Panc1 (cell line): ENCODE measurements at regions not wholly inside any gene's neighbourhood (a gene's known extent, or its start where the extent isn't known, plus 50 kb on each side); places are given as distances from the start of the nearest gene placed in this dataset.

Source experiments
- ATAC-seq: fragments of 200-7000 bp; cut with Tn5 transposase; 2 replicates; pipeline ENCODE4 v1.9.1; 2020; ENCODE audit warnings: mild to moderate bottlenecking, moderate library complexity
- BruUV-seq: library from RNA; stranded (reverse); fragments of 400-500 nt; replicated peaks from 2 replicates; lab custom pipeline; 2021; lab: Mats Ljungman, UMichigan
- CTCF ChIA-PET: fragments of 300-600 bp; sonication (Branson Sonifier 250); formaldehyde crosslinking; loops from one replicate; lab custom pipeline; 2022; ENCODE audit warnings: antibody characterized with exemption; lab: Charles Lee
- POLR2A ChIA-PET: fragments of 300-600 bp; sonication (Branson Sonifier 250); formaldehyde crosslinking; loops from one replicate; lab custom pipeline; 2022; ENCODE audit warnings: antibody characterized with exemption; lab: Charles Lee
- DNase-seq: peaks from one replicate; pipeline ENCODE4 v3.0.0-alpha.2; 2010; ENCODE audit warnings: low read depth, low spot score
- H3K27ac ChIP-seq: 2 replicates; pipeline ENCODE4 v1.5.1; 2011; ENCODE audit warnings: mild to moderate bottlenecking, low read length, inconsistent platforms
- H3K27me3 ChIP-seq: fragments of 200-500 bp; sonication (Bioruptor generic); 2 replicates; pipeline ENCODE4 v1.6.0; 2014; ENCODE audit warnings: low read length, inconsistent platforms; ENCODE audit not compliant: control insufficient read depth, insufficient read depth
- H3K36me3 ChIP-seq: fragments of 200-500 bp; sonication (Bioruptor generic); 2 replicates; pipeline ENCODE4 v1.5.1; 2014; ENCODE audit warnings: inconsistent platforms, mild to moderate bottlenecking, low read length, moderate library complexity; ENCODE audit not compliant: control insufficient read depth, insufficient read depth
- H3K4me1 ChIP-seq: 2 replicates; pipeline ENCODE4 v1.5.1; 2011; ENCODE audit warnings: inconsistent platforms, mild to moderate bottlenecking, low read length, moderate library complexity; ENCODE audit not compliant: control insufficient read depth, insufficient read depth
- H3K4me3 ChIP-seq, 2 experiments: 2 replicates each; pipeline ENCODE4 v1.5.1; 2011 to 2012; ENCODE audit warnings: low read depth in 2 of 2, low read length in 2 of 2, mild to moderate bottlenecking in 2 of 2, inconsistent platforms in 1 of 2, moderate library complexity in 1 of 2
- H3K9me3 ChIP-seq: fragments of 200-500 bp; sonication (Bioruptor generic); 2 replicates; pipeline ENCODE4 v1.5.1; 2014; ENCODE audit warnings: low read depth, mild to moderate bottlenecking, inconsistent platforms, low read length, moderate library complexity; ENCODE audit not compliant: control insufficient read depth, insufficient read depth
- POLR2AphosphoS5 ChIP-seq: IDR thresholded peaks from 2 replicates; pipeline ENCODE4 v1.6.1; 2012; ENCODE audit warnings: mild to moderate bottlenecking, low read depth, low read length, moderate library complexity
- SIN3A ChIP-seq: IDR thresholded peaks from 2 replicates; pipeline ENCODE4 v1.6.1; 2012; ENCODE audit warnings: low read depth, mild to moderate bottlenecking, low read length, moderate library complexity, borderline replicate concordance; ENCODE audit not compliant: insufficient read depth
- TCF7L2 ChIP-seq: IDR thresholded peaks from 2 replicates; pipeline ENCODE4 v1.6.1; 2011; ENCODE audit warnings: mild to moderate bottlenecking, low read depth, low read length, inconsistent platforms
- in situ Hi-C: cut with HindIII; loops from 2 replicates; pipeline ENCODE4 v1.10.0; 2016; ENCODE audit warnings: low sequenced_read_pairs, low pct_unique_long_range_greater_than_20kb
- intact Hi-C: fragments of 100-400 bp; cut with micrococcal nuclease; formaldehyde crosslinking; loops from one replicate; pipeline ENCODE4 v1.10.0; 2022; ENCODE audit not compliant: unreplicated experiment
- TF ChIP-seq, protein P1 (sequence below): fragments of 450-650 bp; IDR thresholded peaks from 2 replicates; pipeline ENCODE4 v1.5.1; 2017; ENCODE audit warnings: mild to moderate bottlenecking
- TF ChIP-seq, protein P2 (sequence below), 2 experiments: IDR thresholded peaks; 2 replicates each; pipeline ENCODE4 v1.6.1; 2011 to 2012; ENCODE audit warnings: low read depth in 2 of 2, control low read depth in 1 of 2, low read length in 1 of 2, mild to moderate bottlenecking in 1 of 2, moderate library complexity in 1 of 2; ENCODE audit not compliant: insufficient read depth in 1 of 2

DNA sequence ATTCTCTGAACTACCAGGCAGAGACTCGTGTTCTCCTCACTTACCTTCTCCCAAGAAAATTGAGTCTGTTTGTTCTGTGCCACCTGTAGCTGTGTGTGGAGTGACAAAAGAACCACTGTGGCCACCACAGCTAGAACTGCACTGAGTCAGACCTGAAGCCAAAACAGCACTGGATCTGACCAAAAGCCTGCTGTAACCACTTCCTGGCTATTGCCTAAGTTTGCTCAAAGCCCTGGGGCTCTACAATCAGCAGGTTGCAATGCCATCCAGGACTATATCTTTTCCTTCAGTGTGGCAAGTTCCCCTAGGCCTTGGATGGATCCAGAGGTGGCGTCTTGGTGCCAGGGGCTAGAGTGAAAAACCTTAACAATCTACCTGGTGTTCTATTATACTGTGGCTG is 449.1 kb downstream of the FAM133A start:
- intact Hi-C loops (no loop called here), in situ Hi-C loops (no loop called here)
- no peaks in the 10 kb centered on the region for H3K9me3 ChIP-seq
- no peak overlapping the region for H3K27ac ChIP-seq
- no peak for ATAC-seq
- BruUV-seq, result no TSS peak
- TF ChIP-seq TCF7L2, result no peak
- TF ChIP-seq SIN3A, result no peak
- TF ChIP-seq, protein P1, sequence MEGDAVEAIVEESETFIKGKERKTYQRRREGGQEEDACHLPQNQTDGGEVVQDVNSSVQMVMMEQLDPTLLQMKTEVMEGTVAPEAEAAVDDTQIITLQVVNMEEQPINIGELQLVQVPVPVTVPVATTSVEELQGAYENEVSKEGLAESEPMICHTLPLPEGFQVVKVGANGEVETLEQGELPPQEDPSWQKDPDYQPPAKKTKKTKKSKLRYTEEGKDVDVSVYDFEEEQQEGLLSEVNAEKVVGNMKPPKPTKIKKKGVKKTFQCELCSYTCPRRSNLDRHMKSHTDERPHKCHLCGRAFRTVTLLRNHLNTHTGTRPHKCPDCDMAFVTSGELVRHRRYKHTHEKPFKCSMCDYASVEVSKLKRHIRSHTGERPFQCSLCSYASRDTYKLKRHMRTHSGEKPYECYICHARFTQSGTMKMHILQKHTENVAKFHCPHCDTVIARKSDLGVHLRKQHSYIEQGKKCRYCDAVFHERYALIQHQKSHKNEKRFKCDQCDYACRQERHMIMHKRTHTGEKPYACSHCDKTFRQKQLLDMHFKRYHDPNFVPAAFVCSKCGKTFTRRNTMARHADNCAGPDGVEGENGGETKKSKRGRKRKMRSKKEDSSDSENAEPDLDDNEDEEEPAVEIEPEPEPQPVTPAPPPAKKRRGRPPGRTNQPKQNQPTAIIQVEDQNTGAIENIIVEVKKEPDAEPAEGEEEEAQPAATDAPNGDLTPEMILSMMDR, result no peak
- TF ChIP-seq, protein P2, sequence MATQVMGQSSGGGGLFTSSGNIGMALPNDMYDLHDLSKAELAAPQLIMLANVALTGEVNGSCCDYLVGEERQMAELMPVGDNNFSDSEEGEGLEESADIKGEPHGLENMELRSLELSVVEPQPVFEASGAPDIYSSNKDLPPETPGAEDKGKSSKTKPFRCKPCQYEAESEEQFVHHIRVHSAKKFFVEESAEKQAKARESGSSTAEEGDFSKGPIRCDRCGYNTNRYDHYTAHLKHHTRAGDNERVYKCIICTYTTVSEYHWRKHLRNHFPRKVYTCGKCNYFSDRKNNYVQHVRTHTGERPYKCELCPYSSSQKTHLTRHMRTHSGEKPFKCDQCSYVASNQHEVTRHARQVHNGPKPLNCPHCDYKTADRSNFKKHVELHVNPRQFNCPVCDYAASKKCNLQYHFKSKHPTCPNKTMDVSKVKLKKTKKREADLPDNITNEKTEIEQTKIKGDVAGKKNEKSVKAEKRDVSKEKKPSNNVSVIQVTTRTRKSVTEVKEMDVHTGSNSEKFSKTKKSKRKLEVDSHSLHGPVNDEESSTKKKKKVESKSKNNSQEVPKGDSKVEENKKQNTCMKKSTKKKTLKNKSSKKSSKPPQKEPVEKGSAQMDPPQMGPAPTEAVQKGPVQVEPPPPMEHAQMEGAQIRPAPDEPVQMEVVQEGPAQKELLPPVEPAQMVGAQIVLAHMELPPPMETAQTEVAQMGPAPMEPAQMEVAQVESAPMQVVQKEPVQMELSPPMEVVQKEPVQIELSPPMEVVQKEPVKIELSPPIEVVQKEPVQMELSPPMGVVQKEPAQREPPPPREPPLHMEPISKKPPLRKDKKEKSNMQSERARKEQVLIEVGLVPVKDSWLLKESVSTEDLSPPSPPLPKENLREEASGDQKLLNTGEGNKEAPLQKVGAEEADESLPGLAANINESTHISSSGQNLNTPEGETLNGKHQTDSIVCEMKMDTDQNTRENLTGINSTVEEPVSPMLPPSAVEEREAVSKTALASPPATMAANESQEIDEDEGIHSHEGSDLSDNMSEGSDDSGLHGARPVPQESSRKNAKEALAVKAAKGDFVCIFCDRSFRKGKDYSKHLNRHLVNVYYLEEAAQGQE (IDR thresholded peaks at IDR 0.05; ENCODE audit: insufficient read depth in 1 of 2, low read depth in 2 of 2, low read length in 1 of 2), result no peak
- TF ChIP-seq POLR2AphosphoS5, result no peak
- H3K4me3 ChIP-seq, result no peak overlapping the region
- H3K4me1 ChIP-seq, result no peaks in the 10 kb centered on the region
- CTCF ChIA-PET, result no interaction called here
- H3K27me3 ChIP-seq, result no peaks in the 10 kb centered on the region
- H3K36me3 ChIP-seq, result no peaks in the 10 kb centered on the region
- POLR2A ChIA-PET, result no interaction called here
- DNase-seq, result no peak

DNA sequence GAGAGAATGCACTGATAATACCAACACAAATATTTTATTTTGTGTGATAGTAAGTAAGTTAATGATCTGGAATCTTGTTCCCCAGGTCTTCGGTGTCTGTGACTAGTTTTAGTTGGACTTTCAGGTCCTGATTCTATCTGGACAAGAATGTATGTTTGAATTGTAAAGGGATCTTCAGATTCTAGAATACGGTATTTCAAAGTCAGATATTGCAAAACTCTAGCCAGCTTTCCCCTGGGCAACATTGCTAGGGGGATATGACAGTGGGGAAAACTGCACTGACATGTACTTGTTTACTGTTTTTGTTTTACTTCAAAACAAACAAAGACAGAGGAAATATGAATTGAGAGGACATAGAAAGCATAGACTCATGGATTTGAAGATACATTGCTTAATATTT is 489.0 kb downstream of the FAM133A start:
- no peaks in the 10 kb centered on the region for H3K27me3 ChIP-seq
- CTCF ChIA-PET, result no interaction called here
- TF ChIP-seq, protein P2 (IDR thresholded peaks at IDR 0.05; ENCODE audit: insufficient read depth in 1 of 2, low read depth in 2 of 2, low read length in 1 of 2), result no peak
- TF ChIP-seq SIN3A, result no peak
- no peak for TF ChIP-seq TCF7L2
- H3K4me3 ChIP-seq, result no peak overlapping the region
- POLR2A ChIA-PET, result no interaction called here
- no peaks in the 10 kb centered on the region for H3K9me3 ChIP-seq
- H3K27ac ChIP-seq, result no peak overlapping the region
- in situ Hi-C loops, result no loop called here
- no peak for ATAC-seq
- H3K36me3 ChIP-seq, result no peaks in the 10 kb centered on the region
- H3K4me1 ChIP-seq, result no peaks in the 10 kb centered on the region
- intact Hi-C loops, result no loop called here
- no TSS peak for BruUV-seq
- no peak for DNase-seq
